SH-SY5Y (cell line): ENCODE measurements at regions not wholly inside any gene's neighbourhood (a gene's known extent, or its start where the extent isn't known, plus 50 kb on each side); places are given as distances from the start of the nearest gene placed in this dataset.

Experiments used
- GATA2 ChIP-seq: IDR thresholded peaks from 2 replicates; pipeline ENCODE4 v1.6.1; 2011; ENCODE audit warnings: mild to moderate bottlenecking, low read depth, low read length
- GATA3 ChIP-seq: IDR thresholded peaks from 2 replicates; pipeline ENCODE4 v1.6.1; 2011; ENCODE audit warnings: low read depth, mild to moderate bottlenecking, low read length, moderate library complexity

DNA sequence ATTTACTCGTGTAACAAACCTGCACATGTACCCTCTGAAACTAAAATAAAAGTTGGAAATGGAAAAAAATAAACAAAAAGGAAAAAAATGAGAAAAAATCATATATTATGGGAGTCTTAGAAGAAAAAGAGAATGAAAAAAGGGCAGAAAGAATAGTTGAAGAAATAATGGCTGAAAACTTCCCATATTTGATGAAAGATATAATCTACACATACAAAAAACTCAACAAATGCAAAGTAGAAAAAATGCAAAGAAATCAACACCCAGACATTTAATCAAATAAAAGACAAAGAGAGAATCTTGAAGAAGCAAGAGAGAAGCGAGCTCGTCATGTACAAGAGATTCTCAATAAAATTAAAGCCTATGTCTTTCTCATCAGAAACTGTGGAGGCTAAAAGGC lies 73.8 kb downstream of the SLC25A46 start:
- TF ChIP-seq GATA2, result no peak
- no peak for TF ChIP-seq GATA3
